BE2C (cell line): ENCODE measurements at regions not wholly inside any gene's neighbourhood (a gene's known extent, or its start where the extent isn't known, plus 50 kb on each side); places are given as distances from the start of the nearest gene placed in this dataset.

Experiments
- DNase-seq: peaks from one replicate; pipeline ENCODE4 v3.0.0-alpha.2; 2020
- H3K27me3 ChIP-seq: fragments of 250-450 bp; sonication (Bioruptor Pico); 2 replicates; pipeline ENCODE4 v1.5.1; 2020; ENCODE audit warnings: mild to moderate bottlenecking
- H3K36me3 ChIP-seq: fragments of 250-450 bp; sonication (Bioruptor Pico); 2 replicates; pipeline ENCODE4 v1.5.1; 2020; ENCODE audit warnings: mild to moderate bottlenecking
- H3K4me1 ChIP-seq: fragments of 250-450 bp; sonication (Bioruptor Pico); 2 replicates; pipeline ENCODE4 v1.5.1; 2020
- H3K4me3 ChIP-seq: 2 replicates; pipeline ENCODE4 v1.5.1; 2011; ENCODE audit warnings: low read depth, low read length
- H3K9me3 ChIP-seq: fragments of 250-450 bp; sonication (Bioruptor Pico); 2 replicates; pipeline ENCODE4 v1.5.1; 2020
- TF ChIP-seq, protein P1 (sequence below): IDR thresholded peaks from 2 replicates; pipeline ENCODE4 v1.5.1; 2012; ENCODE audit warnings: mild to moderate bottlenecking, low read depth, low read length

DNA sequence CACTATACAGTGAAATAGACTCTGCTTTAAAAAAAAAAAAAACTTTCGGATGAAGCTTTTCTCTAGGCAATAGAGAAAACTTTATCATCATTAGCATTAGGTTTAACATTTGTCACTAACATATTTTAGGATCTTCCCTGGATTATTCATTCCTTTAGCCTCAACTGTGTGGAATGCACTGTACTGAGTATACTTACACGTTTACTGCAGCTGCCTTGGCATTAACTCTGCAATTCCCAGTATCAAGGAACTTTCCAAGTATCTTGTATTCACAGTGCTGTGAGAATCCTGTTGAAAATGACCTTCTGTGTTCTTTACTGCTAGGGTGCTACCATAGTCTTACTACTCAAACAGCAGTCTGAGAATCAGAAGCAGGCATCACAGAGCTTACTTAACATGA lies 328.2 kb upstream of the COL3A1 start:
- TF ChIP-seq, protein P1, sequence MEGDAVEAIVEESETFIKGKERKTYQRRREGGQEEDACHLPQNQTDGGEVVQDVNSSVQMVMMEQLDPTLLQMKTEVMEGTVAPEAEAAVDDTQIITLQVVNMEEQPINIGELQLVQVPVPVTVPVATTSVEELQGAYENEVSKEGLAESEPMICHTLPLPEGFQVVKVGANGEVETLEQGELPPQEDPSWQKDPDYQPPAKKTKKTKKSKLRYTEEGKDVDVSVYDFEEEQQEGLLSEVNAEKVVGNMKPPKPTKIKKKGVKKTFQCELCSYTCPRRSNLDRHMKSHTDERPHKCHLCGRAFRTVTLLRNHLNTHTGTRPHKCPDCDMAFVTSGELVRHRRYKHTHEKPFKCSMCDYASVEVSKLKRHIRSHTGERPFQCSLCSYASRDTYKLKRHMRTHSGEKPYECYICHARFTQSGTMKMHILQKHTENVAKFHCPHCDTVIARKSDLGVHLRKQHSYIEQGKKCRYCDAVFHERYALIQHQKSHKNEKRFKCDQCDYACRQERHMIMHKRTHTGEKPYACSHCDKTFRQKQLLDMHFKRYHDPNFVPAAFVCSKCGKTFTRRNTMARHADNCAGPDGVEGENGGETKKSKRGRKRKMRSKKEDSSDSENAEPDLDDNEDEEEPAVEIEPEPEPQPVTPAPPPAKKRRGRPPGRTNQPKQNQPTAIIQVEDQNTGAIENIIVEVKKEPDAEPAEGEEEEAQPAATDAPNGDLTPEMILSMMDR, result no peak
- H3K27me3 ChIP-seq, result no peaks in the 10 kb centered on the region
- no peak overlapping the region for H3K4me3 ChIP-seq
- DNase-seq, result no peak
- H3K4me1 ChIP-seq, result no peaks in the 10 kb centered on the region
- H3K36me3 ChIP-seq, result no peaks in the 10 kb centered on the region
- no peaks in the 10 kb centered on the region for H3K9me3 ChIP-seq

- Histone ChIP-seq H3K27me3 (no peaks in the 10 kb centered on the region), H3K9me3 (no peaks in the 10 kb centered on the region), H3K36me3 (no peaks in the 10 kb centered on the region), H3K4me3 (no peak overlapping the region), H3K4me1 (no peaks in the 10 kb centered on the region)
- TF ChIP-seq, protein P1, result no peak
- no peak for DNase-seq
These were observed 326.6 kb upstream of the COL3A1 start for GRCh38 chr2:188647430-188648070.

GRCh38 chr2:188659656-188660406 lies 314.3 kb upstream of the COL3A1 start:
- DNase-seq, result no peak
- Histone ChIP-seq H3K36me3 (no peaks in the 10 kb centered on the region), H3K9me3 (no peaks in the 10 kb centered on the region), H3K4me1 (no peaks in the 10 kb centered on the region), H3K27me3 (no peaks in the 10 kb centered on the region), H3K4me3 (no peak overlapping the region)
- TF ChIP-seq, protein P1, result no peak

DNA sequence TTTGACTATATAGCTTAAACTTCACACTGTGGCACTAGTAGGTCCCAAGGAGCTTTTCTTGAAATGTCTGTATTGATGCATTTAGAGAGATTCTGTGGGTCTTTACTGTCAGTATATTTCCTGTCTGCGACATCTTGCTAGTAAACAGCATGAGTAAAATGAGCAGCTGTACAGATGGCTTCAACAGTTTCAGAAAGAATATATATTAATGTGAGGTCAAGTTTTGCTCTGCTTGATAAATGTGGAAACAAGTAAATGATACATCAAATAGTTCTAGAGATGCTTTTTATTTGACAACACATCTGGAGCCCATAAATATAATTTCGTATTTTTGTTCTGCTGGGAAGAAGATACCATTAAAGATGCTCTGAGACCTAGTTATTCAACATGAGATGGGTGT lies 310.9 kb upstream of the COL3A1 start:
- no peak for DNase-seq
- H3K36me3 ChIP-seq, result no peaks in the 10 kb centered on the region
- no peak overlapping the region for H3K4me3 ChIP-seq
- H3K27me3 ChIP-seq, result no peaks in the 10 kb centered on the region
- no peaks in the 10 kb centered on the region for H3K4me1 ChIP-seq
- no peaks in the 10 kb centered on the region for H3K9me3 ChIP-seq
- TF ChIP-seq, protein P1, result no peak

- Histone ChIP-seq H3K4me1 (no peaks in the 10 kb centered on the region), H3K27me3 (no peaks in the 10 kb centered on the region), H3K36me3 (no peaks in the 10 kb centered on the region), H3K9me3 (no peaks in the 10 kb centered on the region), H3K4me3 (no peak overlapping the region)
- no peak for DNase-seq
- TF ChIP-seq, protein P1, result no peak
These were observed 309.8 kb upstream of the COL3A1 start for GRCh38 chr2:188664416-188664815.

- H3K4me3 ChIP-seq, result no peak overlapping the region
- no peaks in the 10 kb centered on the region for H3K36me3 ChIP-seq
- no peaks in the 10 kb centered on the region for H3K4me1 ChIP-seq
- no peaks in the 10 kb centered on the region for H3K27me3 ChIP-seq
- TF ChIP-seq, protein P1, result no peak
- no peak for DNase-seq
- H3K9me3 ChIP-seq, result no peaks in the 10 kb centered on the region
These were observed 309.1 kb upstream of the COL3A1 start for GRCh38 chr2:188664951-188665595.
